Epithelial cell of esophagus (primary cell): ENCODE measurements at regions not wholly inside any gene's neighbourhood (a gene's known extent, or its start where the extent isn't known, plus 50 kb on each side); places are given as distances from the start of the nearest gene placed in this dataset.
"Not testable (repeated sequence)": the region's sequence is repeated elsewhere in the genome, so short reads cannot be mapped to it uniquely, and the experiment has no call there.

Source experiments
- DNase-seq: peaks from one replicate; pipeline ENCODE4 v3.0.0; 2010; ENCODE audit warnings: low read depth
- H3K4me3 ChIP-seq: 2 replicates; pipeline ENCODE4 v1.5.1; 2011; ENCODE audit warnings: mild to moderate bottlenecking, low read length, control low read depth
- TF ChIP-seq, protein P1 (sequence below): IDR thresholded peaks from 2 replicates; pipeline ENCODE4 v1.5.1; 2011; ENCODE audit warnings: low read depth, mild to moderate bottlenecking, low read length, control low read depth, inconsistent platforms; ENCODE audit not compliant: insufficient read depth; ENCODE audit errors: missing control alignments

DNA sequence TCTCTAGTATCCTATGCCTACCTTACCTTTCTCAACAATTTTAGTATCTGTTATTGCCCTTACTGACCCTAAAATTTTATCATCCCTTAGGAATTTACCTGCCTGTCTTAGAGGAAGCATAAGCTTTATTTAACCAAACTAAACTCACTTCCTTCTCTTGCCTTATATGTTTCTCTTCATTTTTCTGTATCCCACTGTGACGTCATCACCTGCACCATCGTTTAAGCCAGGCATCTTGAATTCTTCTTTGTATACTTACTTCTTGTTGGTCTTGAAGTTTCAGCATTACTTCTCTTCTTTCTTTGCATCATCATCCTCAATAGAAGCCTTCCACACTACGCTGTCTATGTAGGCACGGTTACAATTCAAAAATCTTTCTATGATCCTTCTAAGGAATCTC is 231.0 kb upstream of the SMIM30 start:
- TF ChIP-seq, protein P1, sequence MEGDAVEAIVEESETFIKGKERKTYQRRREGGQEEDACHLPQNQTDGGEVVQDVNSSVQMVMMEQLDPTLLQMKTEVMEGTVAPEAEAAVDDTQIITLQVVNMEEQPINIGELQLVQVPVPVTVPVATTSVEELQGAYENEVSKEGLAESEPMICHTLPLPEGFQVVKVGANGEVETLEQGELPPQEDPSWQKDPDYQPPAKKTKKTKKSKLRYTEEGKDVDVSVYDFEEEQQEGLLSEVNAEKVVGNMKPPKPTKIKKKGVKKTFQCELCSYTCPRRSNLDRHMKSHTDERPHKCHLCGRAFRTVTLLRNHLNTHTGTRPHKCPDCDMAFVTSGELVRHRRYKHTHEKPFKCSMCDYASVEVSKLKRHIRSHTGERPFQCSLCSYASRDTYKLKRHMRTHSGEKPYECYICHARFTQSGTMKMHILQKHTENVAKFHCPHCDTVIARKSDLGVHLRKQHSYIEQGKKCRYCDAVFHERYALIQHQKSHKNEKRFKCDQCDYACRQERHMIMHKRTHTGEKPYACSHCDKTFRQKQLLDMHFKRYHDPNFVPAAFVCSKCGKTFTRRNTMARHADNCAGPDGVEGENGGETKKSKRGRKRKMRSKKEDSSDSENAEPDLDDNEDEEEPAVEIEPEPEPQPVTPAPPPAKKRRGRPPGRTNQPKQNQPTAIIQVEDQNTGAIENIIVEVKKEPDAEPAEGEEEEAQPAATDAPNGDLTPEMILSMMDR = no peak
- DNase-seq = no peak
- no peak overlapping the region for H3K4me3 ChIP-seq

DNA sequence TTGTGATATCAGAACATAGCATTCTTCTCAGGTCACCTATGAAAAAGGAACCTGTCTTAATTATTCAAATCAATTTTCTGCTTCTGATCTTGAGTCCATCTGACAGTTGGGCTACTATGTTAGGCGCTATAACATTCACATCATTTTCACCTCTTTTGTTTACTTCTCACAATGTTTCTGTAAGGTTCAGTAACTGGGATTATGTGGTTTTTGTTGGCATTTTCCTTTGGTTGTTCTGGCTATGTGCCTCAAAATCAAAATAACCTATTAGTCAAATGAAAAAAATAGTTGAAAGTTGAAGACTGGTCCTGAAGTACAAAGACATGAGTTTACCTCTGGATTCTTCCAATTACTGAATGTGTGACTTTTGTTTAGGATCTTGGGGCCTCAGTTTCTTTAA is 221.3 kb upstream of the SMIM30 start:
- no peak for DNase-seq
- H3K4me3 ChIP-seq = no peak overlapping the region
- TF ChIP-seq, protein P1 = no peak

DNA sequence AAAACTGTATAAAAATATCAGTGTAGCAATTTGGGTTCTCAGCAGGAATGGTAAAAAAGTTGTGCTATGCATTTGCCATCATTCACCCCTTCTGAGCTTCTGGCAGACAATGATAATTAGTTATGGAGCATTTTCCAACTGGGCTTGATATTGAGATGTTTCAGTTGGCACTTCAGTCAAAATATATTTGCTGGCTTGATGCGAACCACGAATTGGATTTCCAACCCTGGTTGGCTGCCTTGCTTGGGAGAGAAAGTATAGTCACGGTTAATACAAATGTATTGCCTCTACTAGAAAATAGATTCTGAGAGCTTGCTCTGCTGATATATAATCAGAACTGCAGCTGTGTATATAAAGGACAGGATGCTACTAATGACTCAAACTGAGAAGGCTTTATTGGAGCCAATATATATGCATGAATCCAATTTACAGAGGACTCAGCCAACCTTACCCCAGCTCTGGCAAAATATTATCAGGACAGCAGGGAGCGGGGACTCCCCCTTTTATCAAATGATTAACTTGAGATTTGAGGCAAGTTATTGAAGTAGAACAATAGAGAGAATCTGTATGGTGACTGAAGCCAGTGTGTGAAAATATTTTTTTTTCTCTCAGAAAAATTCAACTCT is 219.8 kb upstream of the SMIM30 start:
- TF ChIP-seq, protein P1 = no peak
- H3K4me3 ChIP-seq = no peak overlapping the region
- DNase-seq = no peak

DNA sequence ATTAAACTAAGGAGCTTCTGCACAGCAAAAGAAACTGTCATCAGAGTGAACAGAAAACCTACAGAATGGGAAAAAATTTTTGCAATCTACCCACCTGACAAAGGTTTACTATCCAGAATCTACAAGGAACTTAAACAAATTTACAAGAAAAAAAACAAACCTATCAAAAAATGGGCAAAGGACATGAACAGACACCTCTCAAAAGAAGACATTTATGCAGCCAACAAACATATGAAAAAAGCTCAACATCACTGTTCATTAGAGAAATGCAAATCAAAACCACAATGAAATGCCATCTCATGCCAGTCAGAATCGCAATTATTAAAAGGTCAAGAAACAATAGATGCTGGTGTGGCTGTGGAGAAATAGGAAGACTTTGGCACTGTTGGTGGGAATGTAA is 218.5 kb upstream of the SMIM30 start:
- H3K4me3 ChIP-seq, DNase-seq: not testable (repeated sequence)

DNA sequence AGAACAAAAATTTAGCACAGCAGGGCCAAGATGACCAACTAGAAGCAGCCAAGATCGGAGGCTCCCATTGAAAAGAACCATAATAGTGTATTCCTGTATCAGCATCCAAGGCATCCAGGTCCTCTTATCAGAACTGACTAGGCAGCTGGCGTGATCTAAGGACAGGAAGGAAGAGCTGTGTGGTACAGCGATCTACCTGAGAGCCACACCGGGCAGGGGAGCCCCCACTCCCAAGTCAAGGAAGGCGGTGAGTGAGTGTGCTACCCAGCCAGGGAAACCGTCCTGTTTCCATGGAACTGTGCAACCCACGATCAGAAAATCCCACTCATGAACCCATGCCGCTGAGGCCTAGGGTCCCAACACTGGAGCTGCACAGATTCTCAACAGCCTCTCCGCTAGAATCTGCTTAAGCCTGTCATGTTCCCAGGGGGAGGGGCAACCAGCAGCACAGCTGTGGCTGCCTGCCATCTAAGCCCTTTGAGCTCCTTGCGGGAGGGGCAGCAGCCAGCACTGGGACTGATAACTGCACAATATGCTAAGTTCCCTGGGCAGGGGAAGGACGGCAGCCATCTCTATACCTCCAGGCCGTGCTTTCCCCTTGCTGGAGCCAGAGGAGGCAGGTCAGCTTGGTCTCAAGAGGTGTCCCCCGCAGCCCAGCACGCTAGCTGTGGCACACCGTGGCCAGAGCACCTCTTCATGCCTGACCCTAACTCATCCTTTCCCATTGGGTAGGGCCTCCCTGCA is 213.0 kb upstream of the SMIM30 start:
- H3K4me3 ChIP-seq = no peak overlapping the region
- TF ChIP-seq, protein P1 = no peak

DNA sequence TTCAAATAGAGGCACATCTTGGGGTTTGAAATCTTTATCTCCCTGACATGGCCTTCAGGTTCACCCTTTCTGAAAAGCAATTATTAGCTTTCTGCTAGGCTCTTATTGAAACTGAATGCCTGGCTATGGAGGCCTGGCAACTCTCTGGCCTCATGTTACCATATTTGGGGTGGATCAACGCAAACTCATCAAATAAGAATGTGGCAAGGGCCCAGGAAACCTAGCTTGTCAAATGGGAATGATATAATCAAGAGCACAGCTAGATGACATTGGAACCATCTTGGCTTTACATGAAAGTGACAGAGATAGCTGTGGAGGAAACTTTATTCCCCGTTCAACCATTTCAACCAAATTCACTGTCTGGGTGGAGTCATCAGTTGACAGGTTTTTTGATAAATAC is 202.8 kb upstream of the SMIM30 start:
- H3K4me3 ChIP-seq = no peak overlapping the region
- TF ChIP-seq, protein P1 = no peak
- DNase-seq = peak; percentile 2

More for the DNA sequence above, 213.0 kb upstream of the SMIM30 start:
- no peak for DNase-seq

DNA sequence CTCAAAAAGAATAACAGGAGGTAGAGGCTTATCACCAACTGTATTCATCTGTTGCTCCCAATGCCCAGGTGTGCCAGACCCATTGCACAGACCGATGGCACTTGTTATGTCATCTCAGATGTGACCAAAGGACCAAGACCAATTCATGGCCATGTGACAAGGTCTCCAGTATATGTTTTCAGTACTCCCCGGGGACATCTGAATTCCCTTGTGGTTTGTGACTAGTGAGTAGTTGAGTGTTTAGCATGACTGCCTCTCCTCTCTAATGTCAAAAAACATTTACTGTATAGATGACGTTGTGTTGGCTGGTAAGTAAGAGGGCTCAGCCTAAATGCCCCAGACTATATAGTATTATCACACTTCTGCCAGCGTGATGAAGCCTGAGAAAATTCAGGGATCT is 202.1 kb upstream of the SMIM30 start:
- TF ChIP-seq, protein P1 = no peak
- no peak overlapping the region for H3K4me3 ChIP-seq
- no peak for DNase-seq
